ENCODE measurements at regions not wholly inside any gene's neighbourhood (a gene's known extent, or its start where the extent isn't known, plus 50 kb on each side); places are given as distances from the start of the nearest gene placed in this dataset.
"Not testable (repeated sequence)": the region's sequence is repeated elsewhere in the genome, so short reads cannot be mapped to it uniquely, and the experiment has no call there.

DNA sequence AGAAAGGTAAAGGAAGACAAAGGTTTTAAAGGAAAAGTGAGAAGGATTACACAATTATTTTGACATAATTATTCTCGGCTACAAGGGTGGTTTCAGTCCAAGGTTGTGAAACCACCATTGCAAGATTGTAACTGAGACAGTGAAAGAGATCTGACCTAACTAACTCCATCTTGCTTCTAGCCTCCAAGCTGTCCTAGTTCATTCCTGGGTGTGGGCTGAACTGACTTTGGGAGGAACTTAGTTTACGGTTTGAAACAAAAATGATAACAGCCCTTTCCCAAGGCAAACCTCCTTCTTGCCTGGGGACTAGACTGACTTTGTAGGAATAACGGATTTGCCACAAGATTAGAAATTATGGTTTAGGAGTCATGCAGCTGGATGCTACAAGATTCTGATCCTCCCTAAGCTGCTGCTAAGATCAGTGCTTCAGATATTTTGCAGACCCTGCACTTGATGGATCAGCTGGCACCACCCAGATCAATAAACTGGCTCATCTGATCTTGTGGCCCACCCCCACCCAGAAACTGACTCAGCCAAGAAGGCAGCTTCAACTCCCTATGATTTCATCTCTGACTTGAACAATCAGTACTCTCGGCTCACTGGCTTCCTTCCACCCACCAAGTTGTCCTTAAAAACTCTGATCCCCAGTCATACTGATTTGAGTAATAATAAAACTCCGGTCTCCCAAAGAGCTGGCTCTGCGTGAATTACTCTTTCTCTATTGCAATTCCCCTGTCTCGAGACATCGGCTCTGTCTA lies 57.7 kb upstream of the AADACL2 start:
- Histone ChIP-seq H3K27me3 (no peaks in the 10 kb centered on the region), H3K36me3 (no peaks in the 10 kb centered on the region), H3K4me1 (no peaks in the 10 kb centered on the region), H3K9me3 (peaks cover 5% of the 10 kb centered on the region), H3K4me3 (ENCODE audit: low read depth, low read length) (no peak overlapping the region)
- no peak for DNase-seq
- TF ChIP-seq, protein P1, sequence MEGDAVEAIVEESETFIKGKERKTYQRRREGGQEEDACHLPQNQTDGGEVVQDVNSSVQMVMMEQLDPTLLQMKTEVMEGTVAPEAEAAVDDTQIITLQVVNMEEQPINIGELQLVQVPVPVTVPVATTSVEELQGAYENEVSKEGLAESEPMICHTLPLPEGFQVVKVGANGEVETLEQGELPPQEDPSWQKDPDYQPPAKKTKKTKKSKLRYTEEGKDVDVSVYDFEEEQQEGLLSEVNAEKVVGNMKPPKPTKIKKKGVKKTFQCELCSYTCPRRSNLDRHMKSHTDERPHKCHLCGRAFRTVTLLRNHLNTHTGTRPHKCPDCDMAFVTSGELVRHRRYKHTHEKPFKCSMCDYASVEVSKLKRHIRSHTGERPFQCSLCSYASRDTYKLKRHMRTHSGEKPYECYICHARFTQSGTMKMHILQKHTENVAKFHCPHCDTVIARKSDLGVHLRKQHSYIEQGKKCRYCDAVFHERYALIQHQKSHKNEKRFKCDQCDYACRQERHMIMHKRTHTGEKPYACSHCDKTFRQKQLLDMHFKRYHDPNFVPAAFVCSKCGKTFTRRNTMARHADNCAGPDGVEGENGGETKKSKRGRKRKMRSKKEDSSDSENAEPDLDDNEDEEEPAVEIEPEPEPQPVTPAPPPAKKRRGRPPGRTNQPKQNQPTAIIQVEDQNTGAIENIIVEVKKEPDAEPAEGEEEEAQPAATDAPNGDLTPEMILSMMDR (IDR thresholded peaks at IDR 0.05; ENCODE audit: low read depth, low read length) = no peak

GRCh38 chr3:151673974-151674373 lies 59.8 kb upstream of the AADACL2 start:
- H3K27me3 ChIP-seq = no peaks in the 10 kb centered on the region
- no peaks in the 10 kb centered on the region for H3K4me1 ChIP-seq
- H3K4me3 ChIP-seq (ENCODE audit: low read depth, low read length) = no peak overlapping the region
- peaks cover 4% of the 10 kb centered on the region for H3K9me3 ChIP-seq
- H3K36me3 ChIP-seq = no peaks in the 10 kb centered on the region
- TF ChIP-seq, protein P1 (IDR thresholded peaks at IDR 0.05; ENCODE audit: low read depth, low read length) = no peak
- no peak for DNase-seq

- H3K4me1 ChIP-seq; H3K27me3 ChIP-seq; H3K36me3 ChIP-seq; DNase-seq; H3K9me3 ChIP-seq; H3K4me3 ChIP-seq (ENCODE audit: low read depth, low read length): not testable (repeated sequence)
Measured at GRCh38 chr3:151667762-151668161, 66.0 kb upstream of the AADACL2 start.

DNA sequence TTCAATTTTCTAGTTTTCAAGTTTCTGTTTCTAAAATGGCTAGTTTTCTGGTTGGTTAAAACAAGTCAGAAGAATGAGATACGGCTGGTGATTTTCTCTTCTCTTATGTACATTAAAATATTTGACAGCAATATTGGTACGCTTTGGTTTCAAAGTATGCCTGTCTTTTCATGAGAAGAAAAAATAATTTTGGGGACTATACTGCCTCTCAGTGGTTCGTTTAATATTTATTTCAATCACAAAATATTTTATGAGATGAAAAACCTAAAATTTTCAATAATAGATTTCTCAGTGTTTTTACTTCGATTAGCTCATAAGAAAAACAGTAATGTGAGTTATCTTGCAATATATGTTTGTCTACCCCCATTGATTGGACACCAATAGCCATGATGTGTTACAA lies 72.8 kb upstream of the AADACL2 start:
- TF ChIP-seq, protein P1 (IDR thresholded peaks at IDR 0.05; ENCODE audit: low read depth, low read length) = 0 out of 2 replicates have a peak, but pooled peaks have one; percentile 1
- no peak for DNase-seq
- H3K9me3 ChIP-seq = no peaks in the 10 kb centered on the region
- H3K4me1 ChIP-seq = no peaks in the 10 kb centered on the region
- H3K4me3 ChIP-seq (ENCODE audit: low read depth, low read length) = no peak overlapping the region
- no peaks in the 10 kb centered on the region for H3K27me3 ChIP-seq
- no peaks in the 10 kb centered on the region for H3K36me3 ChIP-seq

GRCh38 chr3:151644986-151645385 lies 88.7 kb upstream of the AADACL2 start:
- H3K9me3 ChIP-seq = no peaks in the 10 kb centered on the region
- TF ChIP-seq, protein P1 (IDR thresholded peaks at IDR 0.05; ENCODE audit: low read depth, low read length) = no peak
- H3K4me1 ChIP-seq = peaks cover 4% of the 10 kb centered on the region; the same call in 1 of the 2 replicates
- H3K36me3 ChIP-seq = no peaks in the 10 kb centered on the region
- DNase-seq = no peak
- no peak overlapping the region for H3K4me3 ChIP-seq (ENCODE audit: low read depth, low read length)
- H3K27me3 ChIP-seq = no peaks in the 10 kb centered on the region

DNA sequence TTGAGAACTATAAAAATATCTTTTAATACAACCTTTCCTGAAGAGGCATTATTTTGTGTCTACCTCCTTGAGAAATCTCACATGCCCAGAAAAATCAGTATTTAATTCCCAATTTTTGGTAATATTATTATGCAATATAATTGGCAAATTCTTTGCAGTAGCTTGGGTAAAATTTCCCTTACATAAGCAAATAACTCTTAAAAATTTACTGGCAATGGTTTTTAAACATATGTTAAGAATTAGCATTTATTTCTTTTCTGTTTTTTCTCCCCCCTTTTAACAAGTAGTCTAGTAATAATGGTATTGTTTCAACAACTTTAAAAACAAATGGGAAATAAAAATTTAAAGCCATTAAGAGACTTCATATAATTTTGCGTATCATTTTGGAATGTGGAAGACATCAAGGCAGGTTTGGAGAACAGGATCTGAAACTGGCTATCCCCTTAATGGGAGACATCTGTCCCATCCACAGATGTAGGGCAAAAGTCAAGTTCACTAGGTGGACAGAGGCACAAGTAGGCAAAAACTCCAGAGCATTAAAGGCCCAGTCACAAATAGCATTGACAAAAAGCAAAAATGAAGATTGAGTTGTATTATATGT lies 89.6 kb upstream of the AADACL2 start:
- no peaks in the 10 kb centered on the region for H3K36me3 ChIP-seq
- no peak for DNase-seq
- no peaks in the 10 kb centered on the region for H3K9me3 ChIP-seq
- H3K4me3 ChIP-seq (ENCODE audit: low read depth, low read length) = no peak overlapping the region
- TF ChIP-seq, protein P1 (IDR thresholded peaks at IDR 0.05; ENCODE audit: low read depth, low read length) = no peak
- peaks cover 4% of the 10 kb centered on the region; the same call in 1 of the 2 replicates for H3K4me1 ChIP-seq
- no peaks in the 10 kb centered on the region for H3K27me3 ChIP-seq

All from BE2C (cell line).